ENCODE measurements at regions not wholly inside any gene's neighbourhood (a gene's known extent, or its start where the extent isn't known, plus 50 kb on each side); places are given as distances from the start of the nearest gene placed in this dataset.
"Not testable (repeated sequence)": the region's sequence is repeated elsewhere in the genome, so short reads cannot be mapped to it uniquely, and the experiment has no call there.

DNA sequence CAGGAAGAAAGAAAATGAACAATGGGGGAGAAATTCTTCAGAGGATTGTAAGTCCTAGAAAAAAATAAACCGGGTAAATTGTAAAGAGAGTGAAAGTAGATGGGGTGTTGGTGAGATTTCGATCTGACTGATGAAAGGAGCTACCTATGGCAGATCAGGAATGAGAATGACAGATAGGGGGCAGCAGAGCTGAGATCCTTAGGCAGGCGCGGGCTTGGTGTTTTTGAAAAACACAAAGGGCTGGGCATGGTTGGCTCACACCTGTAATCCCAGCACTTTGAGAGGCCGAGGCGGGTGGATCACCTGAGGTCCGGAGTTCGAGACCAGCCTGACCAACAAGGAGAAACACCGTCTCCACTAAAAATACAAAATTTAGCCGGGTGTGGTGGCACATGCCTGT, 1468.6 kb upstream of the SLC10A2 start:
- DNase-seq: no peak

DNA sequence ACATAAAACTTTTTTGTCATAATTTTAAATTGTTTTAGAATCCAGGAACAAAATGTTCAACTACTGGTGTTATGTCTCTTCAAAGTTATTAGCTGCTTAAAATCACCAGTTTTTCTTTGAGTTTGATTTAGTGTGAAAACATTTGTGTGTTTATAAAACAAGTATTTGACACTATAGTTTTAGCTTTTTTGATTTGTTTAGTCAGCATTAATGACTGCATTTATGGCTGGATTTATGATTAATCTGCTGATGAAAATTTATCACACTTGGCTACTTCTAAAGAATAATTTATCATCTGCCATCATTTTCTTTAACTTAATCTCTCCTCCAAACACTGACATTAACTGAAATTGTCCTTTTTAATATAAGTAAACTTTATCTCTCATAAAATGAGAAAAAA, 1465.9 kb upstream of the SLC10A2 start:
- DNase-seq: no peak

DNA sequence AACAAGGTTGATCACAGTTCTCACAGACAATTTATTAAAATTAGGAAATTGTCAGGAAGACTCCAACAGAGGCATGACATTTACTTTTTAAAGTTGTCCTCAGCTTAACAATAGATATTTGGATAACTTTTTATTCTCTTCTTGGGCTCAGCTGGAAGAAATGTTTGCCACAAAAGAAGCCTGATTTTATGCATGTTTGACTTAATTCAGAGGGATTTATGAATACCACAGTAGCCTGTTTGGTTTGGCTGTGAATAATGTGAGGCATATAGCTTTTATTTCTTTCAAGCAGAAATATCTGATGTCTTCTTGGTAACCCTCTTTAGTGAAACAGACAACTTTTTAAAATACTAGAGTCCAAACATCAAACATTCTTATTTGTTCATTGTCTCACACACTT, 1464.5 kb upstream of the SLC10A2 start:
- DNase-seq: no peak

DNA sequence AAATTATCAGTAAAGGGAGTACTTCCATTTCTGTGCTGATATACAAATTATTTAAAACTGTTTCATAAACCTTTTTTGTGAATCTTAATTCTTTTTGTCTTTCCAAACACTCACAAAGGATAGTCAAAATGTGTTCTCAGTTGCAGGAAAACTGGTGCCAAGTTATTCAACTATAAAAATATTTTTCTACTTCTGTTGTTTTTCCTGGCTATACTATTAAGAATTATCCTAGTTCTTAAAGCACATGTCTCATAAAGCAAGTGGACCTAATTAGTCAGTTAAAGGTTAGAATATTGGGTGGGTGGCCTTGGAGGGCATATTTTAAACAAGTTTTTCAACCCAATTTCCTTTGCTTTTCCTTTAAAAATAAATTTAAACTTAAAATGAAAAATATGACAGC, 1460.3 kb upstream of the SLC10A2 start:
- no peak for DNase-seq

DNA sequence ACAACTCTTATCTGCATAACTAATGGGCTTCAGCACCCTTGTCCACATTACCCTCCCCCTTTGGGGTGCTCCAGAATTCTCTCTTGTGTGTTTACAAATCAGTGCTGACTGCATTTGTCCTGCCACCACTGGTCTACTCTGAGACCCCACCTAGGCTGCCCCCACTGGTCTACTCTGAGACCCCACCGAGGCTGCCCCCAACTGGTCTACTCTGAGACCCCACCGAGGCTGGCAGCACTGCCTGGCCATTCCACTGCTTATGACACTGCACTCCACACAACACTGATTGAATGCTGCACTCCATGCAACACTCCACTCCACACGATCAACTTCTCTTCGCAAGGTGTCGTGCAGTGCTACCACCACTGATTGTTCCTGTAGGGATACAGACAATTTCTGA, 1459.2 kb upstream of the SLC10A2 start:
- no peak for DNase-seq

DNA sequence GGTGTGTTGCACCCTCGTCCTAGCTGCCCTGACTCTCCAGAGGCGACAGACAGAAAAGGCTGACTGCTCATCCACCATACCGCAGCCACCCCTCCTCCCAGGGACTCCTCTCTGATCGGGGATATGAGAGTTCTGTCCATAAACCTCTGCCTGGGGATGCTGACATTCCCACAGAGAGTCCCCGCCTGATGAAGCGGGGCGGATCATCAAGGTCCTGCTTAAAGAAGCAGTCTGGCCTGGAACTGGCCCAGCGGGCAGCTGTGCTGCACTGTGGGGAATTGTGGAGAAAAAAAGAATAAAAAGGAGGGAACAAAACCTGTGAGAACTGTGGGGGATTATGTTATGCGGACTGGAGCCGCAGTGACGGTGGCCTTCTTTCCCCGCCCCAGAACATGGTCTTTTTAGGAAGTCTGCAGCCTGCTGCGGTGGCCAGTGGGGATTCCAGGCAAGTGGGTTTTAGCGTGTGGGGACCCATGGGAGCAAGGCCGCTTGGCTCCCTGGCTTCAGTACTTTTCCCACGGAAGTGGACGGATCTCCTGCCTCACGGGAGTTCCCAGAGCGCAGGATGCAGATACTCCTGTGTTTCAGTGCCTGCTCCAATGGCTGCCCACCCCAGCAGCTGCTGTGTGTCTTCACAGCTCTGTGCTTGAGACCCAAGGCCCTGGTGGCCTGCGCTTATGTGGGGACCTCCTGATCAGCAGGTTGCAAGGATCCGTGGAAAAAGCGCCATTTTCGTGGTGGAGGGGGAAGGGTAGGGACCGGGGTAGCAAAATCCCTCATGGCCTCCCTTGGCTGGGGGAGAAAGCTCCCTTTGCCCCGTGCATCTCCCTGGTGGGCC, 1456.2 kb upstream of the SLC10A2 start:
- DNase-seq: no peak

DNA sequence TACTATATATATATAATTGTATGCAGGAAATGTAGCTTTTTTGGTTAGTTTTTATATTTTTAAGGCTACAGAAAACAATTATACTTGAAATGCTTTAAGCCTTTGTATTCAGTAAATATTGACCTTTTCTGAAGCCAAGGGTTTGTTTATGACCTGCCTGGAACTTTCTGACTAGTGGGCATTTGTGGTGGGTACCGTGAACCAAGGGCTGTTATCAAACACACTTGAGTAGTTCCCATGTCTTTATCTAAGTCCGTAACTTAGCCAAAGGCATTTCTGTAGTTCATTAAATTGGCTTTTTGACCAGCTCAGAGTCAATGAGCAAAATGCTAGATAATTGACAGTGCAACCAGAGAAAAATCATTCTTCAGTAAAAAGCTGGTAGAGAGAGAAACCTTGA, 1444.2 kb upstream of the SLC10A2 start:
- DNase-seq: no peak

DNA sequence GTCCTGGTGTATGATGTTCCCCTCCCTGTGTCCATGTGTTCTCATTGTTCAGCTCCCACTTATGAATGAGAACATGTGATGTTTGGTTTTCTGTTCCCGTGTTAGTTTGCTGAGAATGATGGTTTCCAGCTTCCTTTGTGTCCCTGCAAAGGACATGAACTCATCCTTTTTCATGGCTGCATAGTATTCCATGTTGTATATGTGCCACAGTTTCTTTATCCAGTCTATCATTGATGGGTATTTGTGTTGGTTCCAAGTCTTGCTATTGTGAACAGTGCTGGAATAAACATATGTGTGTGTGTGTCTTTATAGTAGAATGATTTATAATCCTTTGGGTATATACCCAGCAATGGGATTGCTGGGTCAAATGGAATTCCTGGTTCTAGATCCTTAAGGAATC, 1427.3 kb upstream of the SLC10A2 start:
- not testable (repeated sequence) for DNase-seq

DNA sequence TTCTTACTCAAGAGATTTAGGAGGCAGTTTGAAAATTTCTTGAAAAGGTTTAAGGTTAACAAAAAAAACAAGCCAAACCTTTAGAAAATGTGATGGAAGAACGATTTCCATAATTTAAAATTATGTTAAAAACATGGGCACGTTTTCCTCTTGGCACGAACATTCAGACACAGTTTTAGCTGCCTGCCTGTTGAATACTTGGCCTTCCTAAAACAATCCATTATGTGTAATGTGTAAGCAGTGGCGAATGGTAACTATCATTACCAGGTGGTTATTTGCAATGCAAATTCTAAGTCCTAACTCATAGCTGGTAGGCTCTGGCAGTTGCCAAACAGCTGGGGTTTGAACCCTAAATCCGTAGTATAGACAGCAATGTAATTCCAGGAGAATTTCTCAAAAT, 1425.7 kb upstream of the SLC10A2 start:
- no peak for DNase-seq

DNA sequence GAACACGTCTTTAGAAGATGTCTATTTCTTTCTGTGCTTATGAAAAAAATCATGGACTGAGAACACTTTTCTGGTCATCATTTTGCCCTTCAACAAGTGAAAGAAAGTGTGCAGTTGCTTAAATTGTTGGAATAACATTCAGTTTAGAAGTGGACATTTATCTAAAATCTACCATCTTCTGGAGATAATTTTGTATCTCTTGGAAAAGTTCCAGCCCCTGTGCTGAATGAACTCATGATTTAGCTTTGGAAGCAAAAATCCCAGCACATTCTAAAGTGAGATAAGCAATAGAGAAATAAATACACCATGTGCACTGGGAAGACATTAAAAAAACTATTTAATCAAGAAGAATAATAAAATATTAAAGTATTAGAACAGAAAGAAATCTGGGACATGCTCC, 1420.8 kb upstream of the SLC10A2 start:
- no peak for DNase-seq

DNA sequence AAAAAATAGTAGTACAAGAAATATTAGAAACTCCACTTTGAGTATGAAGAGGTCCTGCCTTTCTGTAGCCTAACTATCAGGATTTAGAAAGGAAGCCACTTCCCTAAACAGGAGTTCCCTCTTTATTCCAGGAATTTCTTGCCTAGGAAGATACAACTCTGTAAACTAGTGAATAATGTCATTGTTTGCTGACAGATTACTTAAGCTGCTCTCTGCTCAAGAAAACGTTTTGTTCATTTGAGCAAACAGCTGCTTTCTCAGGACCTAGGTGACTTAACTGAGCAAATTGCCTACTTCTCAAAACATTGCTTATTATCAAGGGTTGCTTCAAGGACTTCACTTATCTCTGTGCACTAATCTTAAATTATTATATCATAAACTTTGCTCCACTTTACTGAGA, 1419.4 kb upstream of the SLC10A2 start:
- DNase-seq: no peak

DNA sequence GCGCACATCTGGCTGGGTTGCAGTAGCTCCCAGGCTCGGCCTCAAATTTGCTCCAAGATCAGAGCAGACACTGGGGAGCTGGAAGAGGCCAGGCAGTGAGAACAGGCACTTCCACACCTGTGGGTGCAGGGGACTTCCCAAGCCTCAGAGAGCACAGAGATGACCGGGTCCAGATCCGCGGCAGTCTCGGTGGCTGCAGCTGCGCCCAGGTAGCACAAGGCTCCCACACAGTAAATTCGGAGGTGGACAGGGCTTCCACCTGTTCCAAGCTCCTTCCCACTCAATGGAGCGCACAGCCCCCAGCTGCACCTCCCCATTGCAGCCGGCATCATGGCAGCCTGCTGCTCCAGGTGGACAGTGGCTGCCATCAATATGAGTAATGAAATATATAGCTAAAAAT, 1417.4 kb upstream of the SLC10A2 start:
- no peak for DNase-seq

DNA sequence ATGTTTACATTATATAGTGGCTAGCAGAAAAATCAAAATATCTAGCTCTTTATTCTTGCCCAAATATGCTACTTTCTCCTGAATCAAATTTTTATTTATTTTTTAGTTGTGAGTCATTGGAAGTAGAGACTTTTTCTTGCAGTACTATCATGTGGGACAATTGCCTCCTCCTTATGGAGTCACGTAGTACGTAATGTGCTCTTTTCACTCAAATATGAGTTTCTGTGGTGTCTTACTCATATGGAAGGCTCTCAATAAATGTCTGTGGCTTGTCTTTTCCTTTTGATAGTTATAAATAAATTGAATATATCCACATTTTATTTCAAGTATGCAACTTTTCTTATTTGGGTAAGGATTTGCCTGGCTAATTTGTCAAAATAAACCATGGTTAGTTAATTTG, 1411.0 kb upstream of the SLC10A2 start:
- no peak for DNase-seq

DNA sequence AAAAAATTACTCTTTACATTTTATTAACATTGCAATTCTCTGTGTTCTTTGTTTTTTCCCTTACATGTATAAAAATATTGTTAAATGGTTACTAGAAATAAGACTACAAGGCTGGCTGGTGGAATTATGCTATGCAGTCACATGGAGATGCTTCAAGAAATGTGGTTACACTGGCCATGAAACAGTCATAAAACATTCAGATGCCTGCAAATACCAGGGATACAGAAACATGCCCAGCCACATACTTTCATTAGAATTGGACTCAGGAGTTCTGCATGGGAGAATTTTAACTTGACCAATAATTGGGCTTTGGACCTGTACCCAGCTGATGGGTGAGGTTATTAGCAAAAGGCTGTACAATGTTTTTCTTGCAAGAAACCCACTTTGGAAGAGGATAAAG, 1407.7 kb upstream of the SLC10A2 start:
- DNase-seq: no peak

DNA sequence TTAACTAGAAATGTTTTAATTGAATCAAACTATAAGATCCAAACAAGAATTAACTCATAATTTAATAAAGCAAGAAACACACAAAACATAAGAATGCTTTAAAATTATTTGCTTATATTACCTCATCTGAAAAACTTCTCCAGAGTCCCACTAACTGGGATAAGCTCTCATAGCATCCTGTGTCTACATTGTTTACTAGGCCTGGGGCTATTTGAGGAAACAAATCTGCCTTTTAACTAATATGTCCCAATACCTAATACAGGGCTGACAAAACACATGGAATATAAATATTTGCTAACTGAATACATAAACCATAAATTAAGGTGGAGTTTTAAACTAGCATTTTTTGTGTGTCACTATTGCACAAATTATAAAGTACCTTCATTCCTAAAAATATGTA, 1399.8 kb upstream of the SLC10A2 start:
- no peak for DNase-seq

DNA sequence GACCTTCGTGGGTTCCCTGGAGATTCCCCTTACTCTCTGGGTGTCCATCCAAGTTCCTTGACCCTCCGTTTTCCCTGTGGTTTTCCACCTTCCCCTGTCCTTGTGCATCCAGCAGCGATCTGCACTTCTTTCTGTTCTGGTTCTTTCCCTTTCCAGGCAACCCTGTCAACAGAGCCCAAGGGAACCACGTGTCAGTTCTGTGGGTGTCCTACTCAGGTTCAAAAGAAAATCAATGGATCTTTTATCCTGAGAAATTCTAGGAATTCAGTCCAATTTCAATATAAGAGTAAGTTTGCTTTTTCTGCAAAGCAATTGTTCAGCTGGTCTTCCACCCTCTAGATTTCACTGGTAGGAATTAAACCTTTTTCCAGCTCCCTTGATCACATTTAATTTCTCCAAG, 1394.8 kb upstream of the SLC10A2 start:
- DNase-seq: no peak

DNA sequence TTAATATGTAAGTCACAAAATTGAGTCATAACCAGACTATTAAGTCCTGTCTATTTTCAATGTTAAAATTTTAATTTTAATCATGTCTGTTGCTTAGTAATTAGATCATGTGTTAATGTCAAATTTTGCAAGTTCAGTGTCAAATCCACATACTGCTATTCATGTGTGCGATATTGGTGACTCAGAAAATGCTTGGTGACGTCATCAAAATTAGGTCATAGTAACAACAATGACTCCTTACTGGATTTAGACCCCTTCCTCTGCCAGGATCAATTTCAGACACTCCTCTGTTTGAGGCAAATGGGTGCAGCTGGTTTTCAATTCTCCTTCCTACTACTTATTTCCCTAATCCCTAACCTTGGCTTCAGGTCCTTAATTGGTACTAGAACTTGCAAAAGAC, 1394.3 kb upstream of the SLC10A2 start:
- DNase-seq: no peak

DNA sequence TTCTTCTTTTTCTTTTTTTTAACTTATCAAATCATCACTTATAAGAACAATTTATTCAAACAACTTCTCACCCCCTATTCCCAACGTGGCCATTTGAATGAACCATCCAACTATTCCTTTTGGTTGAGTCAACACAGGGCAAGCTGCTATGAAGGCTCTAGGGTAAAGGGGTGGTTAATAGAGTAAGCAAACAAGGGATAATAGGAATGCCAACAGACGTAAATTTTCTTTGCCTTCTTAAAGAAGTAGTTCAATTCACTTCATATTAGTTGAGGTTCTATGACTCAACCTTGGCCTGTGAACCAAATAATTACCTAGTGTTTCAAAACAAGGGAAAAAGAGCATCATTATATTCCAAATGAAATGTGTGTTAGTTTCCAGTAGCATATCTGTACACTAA, 1383.8 kb upstream of the SLC10A2 start:
- DNase-seq: no peak

DNA sequence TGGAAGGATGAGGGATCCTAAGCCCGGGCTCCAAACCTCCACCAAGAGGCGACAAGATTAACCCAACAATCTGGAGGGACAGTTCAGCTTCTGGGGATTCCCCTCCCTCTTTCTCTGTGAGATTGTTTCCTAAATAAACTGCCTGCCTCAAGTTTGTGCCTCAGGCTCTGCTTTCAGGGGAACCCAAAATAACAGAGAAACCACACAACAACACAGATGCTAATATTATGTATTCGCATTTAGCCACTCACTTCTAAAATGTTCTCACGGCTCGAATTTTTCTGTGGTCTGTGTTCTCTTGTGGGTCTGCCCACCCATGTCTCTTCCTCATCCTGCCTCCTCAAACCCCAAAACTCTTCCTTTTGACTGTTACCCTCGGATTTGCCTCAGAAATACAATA, 1381.1 kb upstream of the SLC10A2 start:
- no peak for DNase-seq

DNA sequence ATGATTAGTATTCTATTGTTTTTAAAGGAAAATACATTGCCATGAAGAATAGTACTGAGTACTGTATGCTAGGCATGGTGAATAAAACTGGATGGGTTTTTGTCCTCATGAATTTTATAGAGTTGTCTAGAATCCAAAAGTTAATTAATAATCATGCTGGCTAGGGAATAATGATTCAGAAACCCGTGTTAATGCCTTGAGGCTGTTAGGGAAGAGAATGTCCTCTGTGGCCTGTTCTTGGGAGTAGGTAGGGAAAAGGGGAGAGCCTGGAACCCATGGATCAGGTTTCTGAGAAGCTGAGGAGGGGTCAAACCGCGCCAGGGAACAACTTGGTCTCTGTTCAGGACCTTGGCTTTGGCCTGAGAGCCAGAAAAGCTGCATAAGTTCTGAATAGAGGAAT, 1376.3 kb upstream of the SLC10A2 start:
- DNase-seq: no peak

DNA sequence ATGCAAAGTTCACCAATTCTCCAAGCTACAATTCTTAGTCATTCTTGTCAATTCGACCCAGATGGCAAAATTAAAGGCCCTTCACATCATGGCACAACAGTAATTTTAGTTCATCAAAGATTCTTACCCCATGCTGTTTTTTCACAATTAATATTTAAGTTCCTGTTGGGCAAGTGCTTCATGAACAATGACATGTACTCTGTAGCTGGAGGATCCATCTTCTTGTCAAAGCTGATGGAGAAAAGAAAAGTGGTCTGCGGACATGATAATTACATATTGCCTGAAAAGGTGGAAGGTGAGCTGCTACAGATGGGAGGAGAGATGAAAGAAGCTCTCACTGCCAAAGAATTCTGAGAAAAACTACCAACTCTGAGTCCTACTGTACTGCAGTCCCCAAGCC, 1370.3 kb upstream of the SLC10A2 start:
- DNase-seq: no peak

DNA sequence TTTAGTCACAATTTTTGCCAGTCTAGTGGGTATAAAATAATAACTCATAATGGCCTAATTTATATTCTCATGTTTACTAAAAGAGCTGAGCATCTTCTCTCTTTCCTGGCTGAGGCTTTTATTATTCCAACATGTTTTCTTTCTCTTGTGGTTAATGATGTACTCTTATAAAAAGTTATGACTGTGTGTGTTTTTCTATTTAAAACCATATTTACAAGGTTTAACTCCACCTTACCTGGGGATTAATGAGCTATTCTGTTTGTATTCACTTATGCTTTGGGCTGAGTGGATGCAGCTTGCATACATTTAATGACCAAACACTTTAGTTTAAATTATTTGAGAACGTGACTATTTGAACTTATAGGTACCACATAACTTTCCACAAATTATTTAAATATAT, 1365.7 kb upstream of the SLC10A2 start:
- DNase-seq: no peak

DNA sequence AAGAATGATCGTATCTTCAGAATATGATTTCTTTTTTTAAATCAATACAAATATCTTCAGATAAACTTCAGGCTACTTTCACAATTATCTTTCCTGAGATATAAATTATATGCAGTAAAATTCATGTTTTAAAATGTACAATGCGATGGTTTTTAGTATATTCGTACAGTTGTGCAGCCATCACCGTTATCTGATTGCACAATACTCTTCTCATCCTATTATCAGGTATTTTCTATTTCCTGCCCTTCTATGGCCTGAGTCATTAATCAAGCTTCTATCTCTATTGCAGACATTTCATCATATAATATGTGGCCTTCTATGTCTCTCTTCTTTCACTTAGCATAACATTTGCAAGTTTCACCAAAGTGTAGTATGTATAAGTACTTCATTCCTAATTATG, 1360.2 kb upstream of the SLC10A2 start:
- no peak for DNase-seq

DNA sequence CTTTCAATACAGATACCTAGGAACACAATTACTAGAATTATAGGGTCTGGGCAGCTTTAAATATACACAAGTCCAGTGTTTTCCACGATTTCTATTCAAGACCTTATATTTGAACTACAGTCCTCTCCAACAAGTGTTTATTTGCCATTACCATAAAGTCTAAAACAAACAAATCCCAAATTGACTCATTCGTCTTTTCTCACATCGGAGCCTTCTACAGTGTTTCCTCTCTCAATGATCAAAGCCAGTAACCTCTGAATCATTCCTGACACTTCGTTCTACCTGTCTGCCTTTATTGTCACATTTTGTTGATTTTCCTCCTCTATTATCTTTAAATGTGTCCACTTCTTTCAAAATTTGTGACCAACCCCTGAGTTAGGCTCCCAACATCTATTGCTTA, 1356.5 kb upstream of the SLC10A2 start:
- peak; percentile 7 for DNase-seq

DNA sequence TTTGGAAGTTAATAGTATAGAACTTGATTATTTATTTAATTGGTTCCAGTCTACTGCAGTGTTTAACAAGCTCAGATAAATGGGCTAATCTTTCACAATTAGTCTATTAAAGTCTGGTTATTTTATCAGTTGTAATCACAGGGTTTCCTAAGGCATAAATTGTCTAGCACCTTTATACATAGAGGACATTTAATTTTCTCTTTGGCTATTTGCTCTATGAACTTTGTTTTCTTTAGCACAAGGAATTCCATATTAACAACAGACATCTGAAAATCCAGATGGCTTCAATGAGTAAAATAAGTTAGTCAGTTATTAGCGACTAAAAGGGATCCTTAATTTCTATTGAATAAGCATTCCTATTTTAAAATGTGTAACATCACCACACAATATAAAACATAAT, 1350.8 kb upstream of the SLC10A2 start:
- DNase-seq: no peak

DNA sequence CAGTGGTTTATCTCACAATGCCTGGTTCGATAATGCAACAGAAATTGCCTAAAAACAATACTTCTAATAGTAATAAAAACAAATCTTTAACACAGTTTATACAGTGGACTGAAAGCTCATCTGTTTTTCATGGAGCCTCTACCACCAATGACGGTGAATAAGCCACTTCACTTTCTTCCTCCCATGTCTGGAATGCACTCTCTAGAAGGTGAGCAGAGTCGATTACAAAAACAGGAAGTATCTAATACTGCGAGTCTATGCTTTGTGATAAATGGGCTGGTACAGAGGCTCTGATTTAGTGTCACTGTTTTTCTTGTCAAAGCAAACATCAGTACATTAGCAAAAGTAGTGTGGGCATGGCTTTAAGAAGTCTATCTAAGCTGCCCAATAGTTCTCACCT, 1348.6 kb upstream of the SLC10A2 start:
- DNase-seq: no peak

Data from NCI-H345 (cell line).